VCaP (cell line): ENCODE measurements at regions not wholly inside any gene's neighbourhood (a gene's known extent, or its start where the extent isn't known, plus 50 kb on each side); places are given as distances from the start of the nearest gene placed in this dataset.

ENCODE experiments used
- H3K27ac ChIP-seq: fragments of 450-650 bp; 2 replicates; pipeline ENCODE4 v1.5.1; 2017
- CTCF ChIP-seq: fragments of 450-650 bp; conservative IDR thresholded peaks from 2 replicates; pipeline ENCODE4 v1.5.1; 2017; ENCODE audit warnings: mild to moderate bottlenecking, moderate library complexity

GRCh38 chrX:63993936-63994335 is 208.9 kb upstream of the ARHGEF9 start:
- TF ChIP-seq CTCF = no peak
- H3K27ac ChIP-seq = no peak overlapping the region

- TF ChIP-seq CTCF = no peak
- no peak overlapping the region for H3K27ac ChIP-seq
Measured at GRCh38 chrX:63985906-63986305, 200.9 kb upstream of the ARHGEF9 start.

GRCh38 chrX:63979480-63979879 is 194.5 kb upstream of the ARHGEF9 start:
- TF ChIP-seq CTCF = no peak
- H3K27ac ChIP-seq = no peak overlapping the region

- TF ChIP-seq CTCF = no peak
- no peak overlapping the region for H3K27ac ChIP-seq
Measured at GRCh38 chrX:63967551-63967950, 182.5 kb upstream of the ARHGEF9 start.

GRCh38 chrX:63963095-63963784 is 178.2 kb upstream of the ARHGEF9 start:
- no peak overlapping the region for H3K27ac ChIP-seq
- no peak for TF ChIP-seq CTCF

- TF ChIP-seq CTCF = no peak
- H3K27ac ChIP-seq = no peak overlapping the region
Measured at GRCh38 chrX:63961964-63962363, 176.9 kb upstream of the ARHGEF9 start.

- no peak overlapping the region for H3K27ac ChIP-seq
- TF ChIP-seq CTCF = no peak
Measured at GRCh38 chrX:63959975-63960374, 175.0 kb upstream of the ARHGEF9 start.
